A549 (cell line): ENCODE measurements at regions not wholly inside any gene's neighbourhood (a gene's known extent, or its start where the extent isn't known, plus 50 kb on each side); places are given as distances from the start of the nearest gene placed in this dataset.

Experiments
- CHD2 ChIP-seq: fragments of 150-350 bp; IDR thresholded peaks from 2 replicates; pipeline ENCODE4 v1.6.1; 2014; ENCODE audit warnings: low read length; ENCODE audit not compliant: partially characterized antibody
- CTCF ChIP-seq: fragments of >200 bp; sonication (Bioruptor Twin); formaldehyde crosslinking; IDR thresholded peaks from 3 replicates; pipeline ENCODE4 v1.5.1; 2016
- EP300 ChIP-seq, 2 experiments: fragments of >200 bp; sonication (Bioruptor Twin); formaldehyde crosslinking; IDR thresholded peaks; 2 replicates in 1 of 2; 3 replicates in 1 of 2; pipeline ENCODE4 v1.6.1; 2016 to 2017
- JUN ChIP-seq, 2 experiments: fragments of >200 bp; sonication (Bioruptor Twin); formaldehyde crosslinking; IDR thresholded peaks; 2 replicates in 1 of 2; 3 replicates in 1 of 2; pipeline ENCODE4 v1.6.1; 2016 to 2017
- KDM1A ChIP-seq: fragments of 200-600 bp; sonication (generic); IDR thresholded peaks from 2 replicates; pipeline ENCODE4 v1.6.1; 2016; ENCODE audit warnings: low read depth, mild to moderate bottlenecking
- MYC ChIP-seq: IDR thresholded peaks from 2 replicates; pipeline ENCODE4 v1.6.1; 2012; ENCODE audit warnings: mild to moderate bottlenecking, inconsistent platforms, low read length, improper control_type of control experiment, borderline replicate concordance
- POLR2A ChIP-seq: IDR thresholded peaks from 2 replicates; pipeline ENCODE4 v1.6.1; 2012; ENCODE audit warnings: mild to moderate bottlenecking, low read length
- POLR2AphosphoS2 ChIP-seq: conservative IDR thresholded peaks from 2 replicates; pipeline ENCODE4 v1.6.1; 2012; ENCODE audit warnings: low read length, improper control_type of control experiment, inconsistent platforms
- RCOR1 ChIP-seq: fragments of 150-350 bp; IDR thresholded peaks from 2 replicates; pipeline ENCODE4 v1.6.1; 2014; ENCODE audit warnings: antibody characterized with exemption, low read length, low read depth
- REST ChIP-seq: fragments of 200-600 bp; sonication (generic); IDR thresholded peaks from 2 replicates; pipeline ENCODE4 v1.6.1; 2016; ENCODE audit warnings: antibody characterized with exemption, mild to moderate bottlenecking, moderate library complexity
- SMC3 ChIP-seq: fragments of >200 bp; sonication (Bioruptor Twin); formaldehyde crosslinking; IDR thresholded peaks from 3 replicates; pipeline ENCODE4 v1.6.1; 2018; ENCODE audit warnings: inconsistent platforms
- USF2 ChIP-seq: fragments of 450-650 bp; IDR thresholded peaks from 2 replicates; pipeline ENCODE4 v1.6.1; 2014; ENCODE audit warnings: antibody characterized with exemption

- TF ChIP-seq POLR2A (no peak), POLR2AphosphoS2 (no peak), EP300 (IDR thresholded peaks at IDR 0.05) (no peak), CHD2 (no peak), CTCF (no peak), KDM1A (no peak), RCOR1 (no peak), JUN (IDR thresholded peaks at IDR 0.05) (no peak), USF2 (no peak), REST (no peak), SMC3 (no peak), MYC (no peak)
These were observed 103.1 kb upstream of the MDM1 start for GRCh38 chr12:68435299-68435637.
